ENCODE measurements at regions not wholly inside any gene's neighbourhood (a gene's known extent, or its start where the extent isn't known, plus 50 kb on each side); places are given as distances from the start of the nearest gene placed in this dataset.
A peak's percentile ranks its signal among the peaks of the same experiment; 100 is the strongest.

DNA sequence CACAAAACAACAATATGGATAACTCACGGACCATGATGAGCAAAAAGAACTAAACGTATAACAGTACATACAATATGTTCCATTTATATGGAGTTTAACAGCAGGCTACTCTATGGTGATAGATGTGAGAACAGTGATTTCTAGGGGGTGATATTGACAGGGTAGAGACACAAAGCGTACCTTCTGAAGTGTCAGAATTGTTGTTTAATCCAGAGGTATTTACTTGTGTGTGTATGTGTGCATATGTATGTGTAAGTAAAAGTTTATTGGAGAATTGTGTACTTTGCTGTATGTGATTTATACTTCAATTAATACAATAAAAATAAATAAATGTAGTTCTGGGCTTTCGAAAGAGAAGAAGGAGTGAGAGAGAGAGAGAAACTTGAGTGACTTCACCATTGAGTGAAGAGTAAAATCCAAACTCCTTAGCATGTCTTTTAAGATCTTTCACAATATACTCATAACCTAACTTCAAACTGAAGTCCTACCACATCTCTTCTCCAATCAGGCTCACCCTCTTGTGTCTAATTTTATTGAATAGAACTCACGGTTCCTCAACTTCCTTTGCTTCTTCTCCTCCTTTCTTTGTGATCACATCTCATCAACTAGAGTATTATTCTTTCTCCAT lies 126.0 kb upstream of the KLF7 start:
- DNase-seq (ENCODE audit: low spot score) = peak; percentile 28
- no peak for TF ChIP-seq CTCF (IDR thresholded peaks at IDR 0.05; ENCODE audit: borderline replicate concordance, control extremely low read depth, extremely low read depth, insufficient read depth, missing control alignments)
- in situ Hi-C loops (cut with MboI; ENCODE audit: low sequenced_read_pairs, unreplicated experiment) = no loop called here

DNA sequence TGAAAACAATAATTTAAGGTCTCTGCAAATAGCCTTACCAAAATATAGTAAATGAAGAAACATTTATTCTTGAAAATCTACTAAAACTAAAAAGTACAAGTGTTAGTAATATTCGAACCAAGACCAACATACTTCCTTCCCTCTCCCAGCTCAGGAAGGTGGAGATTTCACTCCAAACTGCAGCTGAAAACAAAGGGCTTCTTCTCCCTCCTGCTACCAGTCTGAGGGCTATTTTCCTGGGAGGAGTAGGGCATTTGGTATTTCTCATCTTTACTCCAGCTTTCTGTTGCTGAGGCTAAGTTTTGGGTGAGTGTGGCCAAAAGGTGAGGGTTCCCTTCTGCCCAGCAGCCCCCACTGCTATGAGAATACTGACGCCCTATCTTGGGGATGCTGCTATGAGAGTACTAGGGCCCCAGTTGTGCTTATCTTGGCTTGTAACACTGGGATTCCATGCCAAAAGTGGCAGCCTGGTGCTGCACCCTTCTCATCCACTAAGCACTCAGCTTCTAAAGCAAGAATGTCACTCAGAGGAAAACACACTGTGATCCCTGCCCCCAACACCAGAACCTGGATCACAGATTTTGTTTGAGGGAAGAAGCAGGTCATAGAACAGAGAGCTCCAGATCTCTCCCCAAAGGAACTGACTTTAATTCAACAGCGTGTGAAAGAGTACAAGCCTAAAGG lies 130.7 kb upstream of the KLF7 start:
- in situ Hi-C loops (cut with MboI; ENCODE audit: low sequenced_read_pairs, unreplicated experiment) = no loop called here
- no peak for TF ChIP-seq CTCF (IDR thresholded peaks at IDR 0.05; ENCODE audit: borderline replicate concordance, control extremely low read depth, extremely low read depth, insufficient read depth, missing control alignments)
- no peak for DNase-seq (ENCODE audit: low spot score)

DNA sequence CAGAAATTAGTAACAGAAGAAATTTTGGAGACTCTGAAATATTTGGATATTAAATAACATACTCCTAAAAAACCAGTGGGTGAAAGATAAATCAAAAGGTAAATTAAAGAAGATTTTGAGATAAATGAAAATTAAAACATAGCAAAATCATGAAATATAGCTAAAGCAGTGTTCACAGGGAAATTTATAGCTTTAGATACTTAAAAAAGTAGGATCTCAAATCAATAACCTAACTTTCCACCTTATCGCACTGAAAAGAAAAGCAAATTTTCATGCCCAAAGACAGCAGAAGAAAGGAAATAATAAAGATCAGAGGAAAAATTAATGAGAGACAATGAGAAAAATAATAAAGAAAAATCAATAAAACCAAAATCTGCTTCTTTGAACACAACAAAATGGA lies 135.1 kb upstream of the KLF7 start:
- in situ Hi-C loops (cut with MboI; ENCODE audit: low sequenced_read_pairs, unreplicated experiment) = no loop called here
- DNase-seq (ENCODE audit: low spot score) = no peak
- no peak for TF ChIP-seq CTCF (IDR thresholded peaks at IDR 0.05; ENCODE audit: borderline replicate concordance, control extremely low read depth, extremely low read depth, insufficient read depth, missing control alignments)

DNA sequence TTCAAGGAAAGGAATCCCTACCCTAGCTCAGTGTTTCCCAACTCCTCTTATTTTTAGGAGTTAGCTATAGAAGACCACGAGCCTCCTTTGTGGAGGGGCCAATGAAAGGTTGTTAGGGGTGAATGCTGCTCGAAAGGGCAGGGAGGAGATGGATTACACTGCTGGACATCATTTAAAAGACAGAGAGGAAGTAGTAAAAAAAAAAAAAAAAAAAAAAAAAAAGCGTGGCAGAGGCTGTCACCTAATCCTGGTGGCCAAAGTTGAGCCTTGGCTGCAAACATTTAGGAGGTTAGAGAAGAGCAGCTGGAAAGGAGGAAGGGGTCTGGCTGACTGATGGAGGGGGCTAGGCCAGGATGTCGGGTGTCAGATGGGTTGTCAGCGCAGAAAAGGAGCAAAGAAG lies 139.0 kb upstream of the KLF7 start:
- no peak for TF ChIP-seq CTCF (IDR thresholded peaks at IDR 0.05; ENCODE audit: borderline replicate concordance, control extremely low read depth, extremely low read depth, insufficient read depth, missing control alignments)
- DNase-seq (ENCODE audit: low spot score) = no peak
- in situ Hi-C loops (cut with MboI; ENCODE audit: low sequenced_read_pairs, unreplicated experiment) = no loop called here

GRCh38 chr2:207308519-207309224 lies 142.9 kb upstream of the KLF7 start:
- in situ Hi-C loops (cut with MboI; ENCODE audit: low sequenced_read_pairs, unreplicated experiment) = no loop called here
- TF ChIP-seq CTCF (IDR thresholded peaks at IDR 0.05; ENCODE audit: borderline replicate concordance, control extremely low read depth, extremely low read depth, insufficient read depth, missing control alignments) = no peak
- DNase-seq (ENCODE audit: low spot score) = no peak

DNA sequence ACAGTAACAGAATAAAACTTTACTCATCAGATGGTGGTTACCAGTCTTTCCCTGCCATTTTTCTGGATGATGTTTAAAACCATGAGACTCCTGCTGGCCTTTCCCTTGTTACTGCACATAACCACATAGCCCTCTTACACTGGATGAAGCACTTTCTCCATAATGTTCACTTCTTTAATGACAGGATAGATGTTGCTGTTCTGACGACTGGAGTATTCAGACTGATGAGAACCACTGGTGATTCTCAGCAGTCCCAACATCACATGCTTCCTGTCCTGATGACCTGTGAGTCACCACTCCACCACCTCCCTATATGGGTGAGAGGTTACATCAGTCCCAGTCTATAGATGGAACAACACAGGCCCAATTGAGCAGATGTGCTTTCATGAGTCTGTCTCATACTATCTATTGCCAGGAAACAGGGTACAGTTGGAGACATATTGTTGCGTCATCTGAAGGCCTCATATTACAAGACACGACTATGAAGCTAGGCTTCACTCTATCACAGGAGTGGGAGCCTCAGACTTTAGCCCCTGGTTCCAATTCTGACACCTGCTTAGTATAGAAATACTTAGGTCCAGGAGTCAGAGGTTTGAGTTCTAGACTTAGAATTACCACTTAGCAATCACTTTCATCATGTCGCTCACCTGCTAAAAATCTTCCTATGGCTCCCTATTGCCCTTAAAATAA lies 145.7 kb upstream of the KLF7 start:
- DNase-seq (ENCODE audit: low spot score) = peak; percentile 80
- in situ Hi-C loops (cut with MboI; ENCODE audit: low sequenced_read_pairs, unreplicated experiment) = no loop called here
- no peak for TF ChIP-seq CTCF (IDR thresholded peaks at IDR 0.05; ENCODE audit: borderline replicate concordance, control extremely low read depth, extremely low read depth, insufficient read depth, missing control alignments)
